Endodermal cell (in vitro differentiated cells): ENCODE measurements at regions not wholly inside any gene's neighbourhood (a gene's known extent, or its start where the extent isn't known, plus 50 kb on each side); places are given as distances from the start of the nearest gene placed in this dataset.

ENCODE experiments used
- DNase-seq: peaks from one replicate; pipeline ENCODE4 v3.0.0-alpha.2; 2017
- H3K27ac ChIP-seq: 2 replicates; pipeline ENCODE4 v1.5.1; 2013; ENCODE audit warnings: mild to moderate bottlenecking, low read depth, low read length, moderate library complexity
- H3K27me3 ChIP-seq: 2 replicates; pipeline ENCODE4 v1.6.1; 2013; ENCODE audit warnings: mild to moderate bottlenecking, low read length, moderate library complexity; ENCODE audit not compliant: insufficient read depth, control insufficient read depth, poor library complexity, severe bottlenecking
- H3K36me3 ChIP-seq: 2 replicates; pipeline ENCODE4 v1.7.0; 2013; ENCODE audit warnings: mild to moderate bottlenecking, low read length, moderate library complexity; ENCODE audit not compliant: control insufficient read depth, insufficient read depth
- H3K4me1 ChIP-seq: one replicate; pipeline ENCODE4 v1.7.0; 2013; ENCODE audit warnings: low read length; ENCODE audit not compliant: control insufficient read depth, insufficient read depth
- H3K4me3 ChIP-seq: 2 replicates; pipeline ENCODE4 v1.5.1; 2013; ENCODE audit warnings: mild to moderate bottlenecking, low read length, moderate library complexity
- H3K9ac ChIP-seq: 2 replicates; pipeline ENCODE4 v1.6.1; 2013; ENCODE audit warnings: mild to moderate bottlenecking, low read length, moderate library complexity; ENCODE audit not compliant: poor library complexity, severe bottlenecking; ENCODE audit errors: extremely low read depth
- H3K9me3 ChIP-seq: 2 replicates; pipeline ENCODE4 v1.6.1; 2013; ENCODE audit warnings: mild to moderate bottlenecking, low read length, moderate library complexity; ENCODE audit not compliant: control insufficient read depth
- H3K27ac Mint-ChIP-seq: 2 replicates; pipeline ENCODE4 v1.8.0; 2020; ENCODE audit warnings: mixed read lengths
- H3K27me3 Mint-ChIP-seq: 2 replicates; pipeline ENCODE4 v1.8.0; 2021; ENCODE audit warnings: mild to moderate bottlenecking, mixed read lengths; ENCODE audit not compliant: insufficient read depth
- H3K36me3 Mint-ChIP-seq: 2 replicates; pipeline ENCODE4 v1.8.0; 2020; ENCODE audit warnings: low read depth, mixed read lengths
- H3K4me1 Mint-ChIP-seq: 2 replicates; pipeline ENCODE4 v1.8.0; 2020; ENCODE audit warnings: mixed read lengths
- H3K4me3 Mint-ChIP-seq: 2 replicates; pipeline ENCODE4 v1.8.0; 2020; ENCODE audit warnings: mild to moderate bottlenecking, moderate library complexity, mixed read lengths
- H3K9me3 Mint-ChIP-seq: 2 replicates; pipeline ENCODE4 v1.8.0; 2020; ENCODE audit warnings: mild to moderate bottlenecking, mixed read lengths
- CTCF ChIP-seq: fragments of 200-600 bp; sonication (generic); conservative IDR thresholded peaks from 2 replicates; pipeline ENCODE4 v1.5.0; 2021; ENCODE audit warnings: antibody characterized with exemption, mild to moderate bottlenecking
- WGBS, 2 experiments: methylation state at CpG; one replicate each; pipeline versions ENCODE4 v1.1.5 to v1.1.7; 2013; ENCODE audit warnings: missing lambda C conversion rate in 2 of 2, mixed read lengths in 1 of 2; ENCODE audit not compliant: insufficient coverage in 1 of 2, insufficient read length in 1 of 2; 5-methylcytosine and 5-hydroxymethylcytosine counted together

- Histone ChIP-seq H3K4me1 (peaks cover 7% of the 10 kb centered on the region), H3K9me3 (no peaks in the 10 kb centered on the region), H3K27ac (no peak overlapping the region), H3K36me3 (no peaks in the 10 kb centered on the region), H3K27me3 (no peaks in the 10 kb centered on the region), H3K4me3 (no peak overlapping the region), H3K9ac (no peak overlapping the region)
- H3K9me3 Mint-ChIP-seq, result no peaks in the 10 kb centered on the region
- H3K27ac Mint-ChIP-seq, result no peak overlapping the region
- 92% methylated on average over 7 to 11 of the region's 12 CpGs for WGBS, 2 experiments
- no peak overlapping the region for H3K4me3 Mint-ChIP-seq
- DNase-seq, result no peak
- peaks cover 15% of the 10 kb centered on the region for H3K27me3 Mint-ChIP-seq
- peaks cover 7% of the 10 kb centered on the region for H3K4me1 Mint-ChIP-seq
- no peak for TF ChIP-seq CTCF
- no peaks in the 10 kb centered on the region for H3K36me3 Mint-ChIP-seq
Observed at GRCh38 chr22:48871176-48871840, 956.4 kb downstream of the BRD1 start.

GRCh38 chr22:48870436-48870835 lies 957.2 kb downstream of the BRD1 start:
- Mint-ChIP-seq H3K27ac (no peak overlapping the region), H3K4me3 (no peak overlapping the region), H3K9me3 (no peaks in the 10 kb centered on the region), H3K4me1 (peaks cover 7% of the 10 kb centered on the region), H3K36me3 (no peaks in the 10 kb centered on the region), H3K27me3 (peaks cover 12% of the 10 kb centered on the region)
- peaks cover 7% of the 10 kb centered on the region for H3K4me1 ChIP-seq
- WGBS, 2 experiments, result 84 to 85% methylated on average over 11 to 13 of the region's 13 CpGs
- DNase-seq, result no peak
- H3K36me3 ChIP-seq, result no peaks in the 10 kb centered on the region
- H3K9me3 ChIP-seq, result no peaks in the 10 kb centered on the region
- TF ChIP-seq CTCF, result no peak
- no peak overlapping the region for H3K27ac ChIP-seq
- no peak overlapping the region for H3K4me3 ChIP-seq
- H3K9ac ChIP-seq, result no peak overlapping the region
- no peaks in the 10 kb centered on the region for H3K27me3 ChIP-seq

GRCh38 chr22:48869788-48870187 lies 957.9 kb downstream of the BRD1 start:
- no peak overlapping the region for H3K27ac Mint-ChIP-seq
- no peak for DNase-seq
- no peaks in the 10 kb centered on the region for H3K36me3 Mint-ChIP-seq
- peaks cover under 1% of the 10 kb centered on the region for H3K4me1 Mint-ChIP-seq
- no peak overlapping the region for H3K4me3 Mint-ChIP-seq
- peaks cover 12% of the 10 kb centered on the region for H3K27me3 Mint-ChIP-seq
- no peak overlapping the region for H3K27ac ChIP-seq
- peaks cover 1% of the 10 kb centered on the region for H3K4me1 ChIP-seq
- WGBS, 2 experiments, result 92 to 95% methylated on average over 5 of the region's 5 CpGs
- H3K36me3 ChIP-seq, result no peaks in the 10 kb centered on the region
- no peak overlapping the region for H3K4me3 ChIP-seq
- no peaks in the 10 kb centered on the region for H3K9me3 ChIP-seq
- no peaks in the 10 kb centered on the region for H3K27me3 ChIP-seq
- H3K9me3 Mint-ChIP-seq, result no peaks in the 10 kb centered on the region
- H3K9ac ChIP-seq, result no peak overlapping the region
- no peak for TF ChIP-seq CTCF
